ENCODE measurements at regions not wholly inside any gene's neighbourhood (a gene's known extent, or its start where the extent isn't known, plus 50 kb on each side); places are given as distances from the start of the nearest gene placed in this dataset.

GRCh38 chr1:218200979-218201378, 84.1 kb upstream of the RRP15 start:
- TF ChIP-seq, protein P1, sequence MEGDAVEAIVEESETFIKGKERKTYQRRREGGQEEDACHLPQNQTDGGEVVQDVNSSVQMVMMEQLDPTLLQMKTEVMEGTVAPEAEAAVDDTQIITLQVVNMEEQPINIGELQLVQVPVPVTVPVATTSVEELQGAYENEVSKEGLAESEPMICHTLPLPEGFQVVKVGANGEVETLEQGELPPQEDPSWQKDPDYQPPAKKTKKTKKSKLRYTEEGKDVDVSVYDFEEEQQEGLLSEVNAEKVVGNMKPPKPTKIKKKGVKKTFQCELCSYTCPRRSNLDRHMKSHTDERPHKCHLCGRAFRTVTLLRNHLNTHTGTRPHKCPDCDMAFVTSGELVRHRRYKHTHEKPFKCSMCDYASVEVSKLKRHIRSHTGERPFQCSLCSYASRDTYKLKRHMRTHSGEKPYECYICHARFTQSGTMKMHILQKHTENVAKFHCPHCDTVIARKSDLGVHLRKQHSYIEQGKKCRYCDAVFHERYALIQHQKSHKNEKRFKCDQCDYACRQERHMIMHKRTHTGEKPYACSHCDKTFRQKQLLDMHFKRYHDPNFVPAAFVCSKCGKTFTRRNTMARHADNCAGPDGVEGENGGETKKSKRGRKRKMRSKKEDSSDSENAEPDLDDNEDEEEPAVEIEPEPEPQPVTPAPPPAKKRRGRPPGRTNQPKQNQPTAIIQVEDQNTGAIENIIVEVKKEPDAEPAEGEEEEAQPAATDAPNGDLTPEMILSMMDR (IDR thresholded peaks at IDR 0.05; ENCODE audit: insufficient read depth, low read length): no peak
- TF ChIP-seq POLR2AphosphoS5 (IDR thresholded peaks at IDR 0.05; ENCODE audit: low read depth): no peak
- TF ChIP-seq SPI1 (IDR thresholded peaks at IDR 0.05; ENCODE audit: borderline replicate concordance, low read depth): no peak
- TF ChIP-seq, protein P2, sequence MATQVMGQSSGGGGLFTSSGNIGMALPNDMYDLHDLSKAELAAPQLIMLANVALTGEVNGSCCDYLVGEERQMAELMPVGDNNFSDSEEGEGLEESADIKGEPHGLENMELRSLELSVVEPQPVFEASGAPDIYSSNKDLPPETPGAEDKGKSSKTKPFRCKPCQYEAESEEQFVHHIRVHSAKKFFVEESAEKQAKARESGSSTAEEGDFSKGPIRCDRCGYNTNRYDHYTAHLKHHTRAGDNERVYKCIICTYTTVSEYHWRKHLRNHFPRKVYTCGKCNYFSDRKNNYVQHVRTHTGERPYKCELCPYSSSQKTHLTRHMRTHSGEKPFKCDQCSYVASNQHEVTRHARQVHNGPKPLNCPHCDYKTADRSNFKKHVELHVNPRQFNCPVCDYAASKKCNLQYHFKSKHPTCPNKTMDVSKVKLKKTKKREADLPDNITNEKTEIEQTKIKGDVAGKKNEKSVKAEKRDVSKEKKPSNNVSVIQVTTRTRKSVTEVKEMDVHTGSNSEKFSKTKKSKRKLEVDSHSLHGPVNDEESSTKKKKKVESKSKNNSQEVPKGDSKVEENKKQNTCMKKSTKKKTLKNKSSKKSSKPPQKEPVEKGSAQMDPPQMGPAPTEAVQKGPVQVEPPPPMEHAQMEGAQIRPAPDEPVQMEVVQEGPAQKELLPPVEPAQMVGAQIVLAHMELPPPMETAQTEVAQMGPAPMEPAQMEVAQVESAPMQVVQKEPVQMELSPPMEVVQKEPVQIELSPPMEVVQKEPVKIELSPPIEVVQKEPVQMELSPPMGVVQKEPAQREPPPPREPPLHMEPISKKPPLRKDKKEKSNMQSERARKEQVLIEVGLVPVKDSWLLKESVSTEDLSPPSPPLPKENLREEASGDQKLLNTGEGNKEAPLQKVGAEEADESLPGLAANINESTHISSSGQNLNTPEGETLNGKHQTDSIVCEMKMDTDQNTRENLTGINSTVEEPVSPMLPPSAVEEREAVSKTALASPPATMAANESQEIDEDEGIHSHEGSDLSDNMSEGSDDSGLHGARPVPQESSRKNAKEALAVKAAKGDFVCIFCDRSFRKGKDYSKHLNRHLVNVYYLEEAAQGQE (IDR thresholded peaks at IDR 0.05; ENCODE audit: insufficient replicate concordance, low read depth): no peak
